HG03196 (cell line): ENCODE measurements at regions not wholly inside any gene's neighbourhood (a gene's known extent, or its start where the extent isn't known, plus 50 kb on each side); places are given as distances from the start of the nearest gene placed in this dataset.

Experiments
- ATAC-seq: cut with Tn5 transposase; IDR thresholded peaks from one replicate; pipeline ENCODE4 v1.9.1; 2021; ENCODE audit not compliant: unreplicated experiment

- ATAC-seq = no peak
These were observed 335.2 kb upstream of the SEMA3D start for GRCh38 chr7:85522070-85522469.

GRCh38 chr7:85521108-85521694 is 334.3 kb upstream of the SEMA3D start:
- ATAC-seq = no peak

- ATAC-seq = no peak
These were observed 333.3 kb upstream of the SEMA3D start for GRCh38 chr7:85520175-85520574.

- no peak for ATAC-seq
These were observed 329.8 kb upstream of the SEMA3D start for GRCh38 chr7:85516675-85517074.

- ATAC-seq = no peak
These were observed 325.9 kb upstream of the SEMA3D start for GRCh38 chr7:85512790-85513189.

GRCh38 chr7:85510287-85510686 is 323.4 kb upstream of the SEMA3D start:
- ATAC-seq = no peak

GRCh38 chr7:85509476-85509875 is 322.6 kb upstream of the SEMA3D start:
- no peak for ATAC-seq

GRCh38 chr7:85508642-85509410 is 322.0 kb upstream of the SEMA3D start:
- ATAC-seq = no peak

- no peak for ATAC-seq
These were observed 311.2 kb upstream of the SEMA3D start for GRCh38 chr7:85498031-85498430.

GRCh38 chr7:85489498-85489897 is 302.6 kb upstream of the SEMA3D start:
- no peak for ATAC-seq

- ATAC-seq = no peak
These were observed 301.6 kb upstream of the SEMA3D start for GRCh38 chr7:85488406-85488805.

- ATAC-seq = no peak
These were observed 296.3 kb upstream of the SEMA3D start for GRCh38 chr7:85483177-85483576.

- no peak for ATAC-seq
These were observed 293.8 kb upstream of the SEMA3D start for GRCh38 chr7:85480666-85481065.

- no peak for ATAC-seq
These were observed 293.2 kb upstream of the SEMA3D start for GRCh38 chr7:85479918-85480643.

- ATAC-seq = no peak
These were observed 291.7 kb upstream of the SEMA3D start for GRCh38 chr7:85478530-85478929.

GRCh38 chr7:85475476-85475875 is 288.6 kb upstream of the SEMA3D start:
- no peak for ATAC-seq

GRCh38 chr7:85475071-85475470 is 288.2 kb upstream of the SEMA3D start:
- no peak for ATAC-seq

GRCh38 chr7:85474234-85474633 is 287.4 kb upstream of the SEMA3D start:
- ATAC-seq = peak; percentile 74

- ATAC-seq = peak; percentile 55
These were observed 284.9 kb upstream of the SEMA3D start for GRCh38 chr7:85471740-85472139.

- no peak for ATAC-seq
These were observed 284.5 kb upstream of the SEMA3D start for GRCh38 chr7:85471307-85471706.

- no peak for ATAC-seq
These were observed 282.7 kb upstream of the SEMA3D start for GRCh38 chr7:85469446-85470010.
